H1 (cell line): ENCODE measurements at regions not wholly inside any gene's neighbourhood (a gene's known extent, or its start where the extent isn't known, plus 50 kb on each side); places are given as distances from the start of the nearest gene placed in this dataset.

ENCODE experiments used
- CBX8 ChIP-seq: fragments of 300-800, 300-1000 bp; sonication (generic); IDR thresholded peaks from 2 replicates; pipeline ENCODE4 v1.7.1; 2016; ENCODE audit warnings: low read depth, low read length, borderline replicate concordance
- CHD1 ChIP-seq: IDR thresholded peaks from 2 replicates; pipeline ENCODE4 v1.6.1; 2012; ENCODE audit warnings: low read depth, low read length, improper control_type of control experiment
- CREB1 ChIP-seq: IDR thresholded peaks from 2 replicates; pipeline ENCODE4 v1.6.1; 2012; ENCODE audit warnings: inconsistent platforms
- CTCF ChIP-seq, 3 experiments: IDR thresholded peaks; 1 replicate in 2 of 3; 2 replicates in 1 of 3; pipeline versions ENCODE4 v1.5.1 to v1.6.1; 2011; ENCODE audit warnings: low read length in 3 of 3, mild to moderate bottlenecking in 3 of 3, inconsistent platforms in 2 of 3, low read depth in 1 of 3, moderate library complexity in 1 of 3; ENCODE audit not compliant: insufficient read depth in 1 of 3; ENCODE audit errors: control extremely low read depth in 1 of 3
- HDAC2 ChIP-seq, 2 experiments: fragments of 300-600 bp in 1 of 2; sonication (generic) in 1 of 2; IDR thresholded peaks; 2 replicates each; pipeline ENCODE4 v1.6.1; 2011 to 2012; ENCODE audit warnings: low read depth in 2 of 2, low read length in 2 of 2, mild to moderate bottlenecking in 2 of 2, moderate library complexity in 2 of 2, borderline replicate concordance in 1 of 2, inconsistent platforms in 1 of 2
- RFX5 ChIP-seq: IDR thresholded peaks from 2 replicates; pipeline ENCODE4 v1.6.1; 2011; ENCODE audit warnings: low read depth, low read length, improper control_type of control experiment, borderline replicate concordance
- YY1 ChIP-seq: IDR thresholded peaks from 2 replicates; pipeline ENCODE4 v1.6.1; 2011; ENCODE audit warnings: low read depth, mild to moderate bottlenecking, low read length

- no peak for TF ChIP-seq CTCF (IDR thresholded peaks at IDR 0.05; ENCODE audit: control extremely low read depth in 1 of 3, insufficient read depth in 1 of 3, low read depth in 1 of 3, low read length in 3 of 3)
- TF ChIP-seq RFX5: no peak
- TF ChIP-seq YY1: no peak
- no peak for TF ChIP-seq CREB1
- no peak for TF ChIP-seq HDAC2 (IDR thresholded peaks at IDR 0.05; ENCODE audit: borderline replicate concordance in 1 of 2, low read depth in 2 of 2, low read length in 2 of 2)
- TF ChIP-seq CHD1: no peak
- TF ChIP-seq CBX8: no peak
- TF ChIP-seq, all 59 proteins: peak for 0
These were observed 633.7 kb downstream of the ZIC1 start (continued) for GRCh38 chr3:148042663-148043445.
